GM18907 (cell line): ENCODE measurements at regions not wholly inside any gene's neighbourhood (a gene's known extent, or its start where the extent isn't known, plus 50 kb on each side); places are given as distances from the start of the nearest gene placed in this dataset.

Source experiments
- ATAC-seq: cut with Tn5 transposase; IDR thresholded peaks from one replicate; pipeline ENCODE4 v1.9.1; 2021; ENCODE audit warnings: mild to moderate bottlenecking, moderate library complexity; ENCODE audit not compliant: unreplicated experiment

GRCh38 chr18:65017372-65017760, 733.4 kb upstream of the CDH7 start:
- no peak for ATAC-seq

GRCh38 chr18:65016631-65017371, 734.0 kb upstream of the CDH7 start:
- no peak for ATAC-seq

GRCh38 chr18:64994370-64994769, 756.4 kb upstream of the CDH7 start:
- ATAC-seq = no peak

- no peak for ATAC-seq
Measured at GRCh38 chr18:64993695-64994094, 757.1 kb upstream of the CDH7 start.

- ATAC-seq = no peak
Measured at GRCh38 chr18:64992654-64993053, 758.2 kb upstream of the CDH7 start.

- no peak for ATAC-seq
Measured at GRCh38 chr18:64991102-64991501, 759.7 kb upstream of the CDH7 start.

GRCh38 chr18:64986906-64987495, 763.8 kb upstream of the CDH7 start:
- no peak for ATAC-seq

GRCh38 chr18:64983497-64984238, 767.1 kb upstream of the CDH7 start:
- no peak for ATAC-seq

- no peak for ATAC-seq
Measured at GRCh38 chr18:64982414-64983055, 768.3 kb upstream of the CDH7 start.

GRCh38 chr18:64981915-64982314, 768.9 kb upstream of the CDH7 start:
- ATAC-seq = no peak

- no peak for ATAC-seq
Measured at GRCh38 chr18:64979791-64980190, 771.0 kb upstream of the CDH7 start.

GRCh38 chr18:64974391-64975125, 776.3 kb upstream of the CDH7 start:
- no peak for ATAC-seq

GRCh38 chr18:64972545-64972944, 778.3 kb upstream of the CDH7 start:
- ATAC-seq = no peak

GRCh38 chr18:64966667-64967066, 784.1 kb upstream of the CDH7 start:
- ATAC-seq = no peak

- ATAC-seq = no peak
Measured at GRCh38 chr18:64956465-64956864, 794.3 kb upstream of the CDH7 start.

GRCh38 chr18:64949885-64950284, 800.9 kb upstream of the CDH7 start:
- no peak for ATAC-seq

GRCh38 chr18:64936671-64937070, 787.8 kb upstream of the LINC00305 start:
- no peak for ATAC-seq

GRCh38 chr18:64929036-64929435, 780.1 kb upstream of the LINC00305 start:
- no peak for ATAC-seq

GRCh38 chr18:64919971-64920570, 771.2 kb upstream of the LINC00305 start:
- ATAC-seq = no peak

GRCh38 chr18:64918851-64919250, 770.0 kb upstream of the LINC00305 start:
- ATAC-seq = no peak
